ENCODE measurements at regions not wholly inside any gene's neighbourhood (a gene's known extent, or its start where the extent isn't known, plus 50 kb on each side); places are given as distances from the start of the nearest gene placed in this dataset.
A peak's percentile ranks its signal among the peaks of the same experiment; 100 is the strongest.

DNA sequence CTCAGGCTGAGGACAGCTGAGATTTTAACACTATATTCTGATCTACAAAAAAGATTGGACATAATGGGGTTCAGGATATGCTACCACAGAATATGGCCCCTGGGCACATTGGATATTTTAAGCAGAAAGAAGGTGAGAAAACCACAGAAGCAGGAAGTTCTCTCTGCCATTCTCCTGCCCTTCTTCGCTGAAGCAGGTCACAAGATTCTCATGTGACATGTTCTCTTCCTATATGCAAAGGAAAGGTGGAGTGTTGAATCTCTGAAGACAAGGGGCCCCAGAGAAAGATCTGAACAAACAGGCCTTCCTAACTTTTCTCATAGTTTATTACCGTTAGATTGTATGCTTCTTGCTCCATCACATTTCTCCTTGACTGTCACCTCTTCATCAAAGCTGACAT, 285.7 kb downstream of the S1PR1 start (continued):
- TF ChIP-seq, protein P1, sequence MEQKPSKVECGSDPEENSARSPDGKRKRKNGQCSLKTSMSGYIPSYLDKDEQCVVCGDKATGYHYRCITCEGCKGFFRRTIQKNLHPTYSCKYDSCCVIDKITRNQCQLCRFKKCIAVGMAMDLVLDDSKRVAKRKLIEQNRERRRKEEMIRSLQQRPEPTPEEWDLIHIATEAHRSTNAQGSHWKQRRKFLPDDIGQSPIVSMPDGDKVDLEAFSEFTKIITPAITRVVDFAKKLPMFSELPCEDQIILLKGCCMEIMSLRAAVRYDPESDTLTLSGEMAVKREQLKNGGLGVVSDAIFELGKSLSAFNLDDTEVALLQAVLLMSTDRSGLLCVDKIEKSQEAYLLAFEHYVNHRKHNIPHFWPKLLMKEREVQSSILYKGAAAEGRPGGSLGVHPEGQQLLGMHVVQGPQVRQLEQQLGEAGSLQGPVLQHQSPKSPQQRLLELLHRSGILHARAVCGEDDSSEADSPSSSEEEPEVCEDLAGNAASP (CRISPR knock-in tag; IDR thresholded peaks at IDR 0.05; ENCODE audit: borderline replicate concordance), result no peak
- TF ChIP-seq ELF1 (CRISPR knock-in tag; IDR thresholded peaks at IDR 0.05), result no peak

DNA sequence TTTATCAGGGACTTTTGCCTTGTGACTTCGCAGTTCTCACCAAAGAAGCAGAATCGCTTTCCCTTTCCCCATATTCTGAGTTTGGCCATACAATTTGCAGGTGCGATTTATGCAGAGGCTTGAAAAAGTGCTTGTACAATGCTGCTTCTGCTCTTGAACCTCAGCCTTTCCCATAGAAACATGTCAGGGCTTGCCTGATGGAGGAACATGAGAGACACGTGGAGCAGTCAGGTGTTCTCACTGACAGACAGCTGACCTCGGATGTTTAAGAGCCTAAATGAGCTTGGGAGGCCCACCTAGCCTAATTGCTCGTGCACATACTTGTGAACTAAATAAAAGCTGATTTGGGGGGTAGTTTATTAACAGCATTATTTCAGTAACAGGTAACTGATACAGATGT, 290.0 kb downstream of the S1PR1 start:
- H2AFZ ChIP-seq (ENCODE audit: low read length), result peak overlapping the region; percentile 9
- no TSS peak for BruUV-seq (replicated peaks)
- FAIRE-seq, result no peak

More for the DNA sequence above, 290.0 kb downstream of the S1PR1 start:
- H3K9ac ChIP-seq (ENCODE audit: insufficient read depth, low read depth, low read length), result no peak overlapping the region
- ChIA-PET CTCF (ENCODE audit: low intra/inter-chr PET ratio, low total read pairs) (no interaction called here), POLR2A (no interaction called here)
- TF ChIP-seq FIP1L1 (IDR thresholded peaks at IDR 0.05; ENCODE audit: borderline replicate concordance, insufficient read depth, low read depth, low read length), result no peak
- TF ChIP-seq, protein P2, sequence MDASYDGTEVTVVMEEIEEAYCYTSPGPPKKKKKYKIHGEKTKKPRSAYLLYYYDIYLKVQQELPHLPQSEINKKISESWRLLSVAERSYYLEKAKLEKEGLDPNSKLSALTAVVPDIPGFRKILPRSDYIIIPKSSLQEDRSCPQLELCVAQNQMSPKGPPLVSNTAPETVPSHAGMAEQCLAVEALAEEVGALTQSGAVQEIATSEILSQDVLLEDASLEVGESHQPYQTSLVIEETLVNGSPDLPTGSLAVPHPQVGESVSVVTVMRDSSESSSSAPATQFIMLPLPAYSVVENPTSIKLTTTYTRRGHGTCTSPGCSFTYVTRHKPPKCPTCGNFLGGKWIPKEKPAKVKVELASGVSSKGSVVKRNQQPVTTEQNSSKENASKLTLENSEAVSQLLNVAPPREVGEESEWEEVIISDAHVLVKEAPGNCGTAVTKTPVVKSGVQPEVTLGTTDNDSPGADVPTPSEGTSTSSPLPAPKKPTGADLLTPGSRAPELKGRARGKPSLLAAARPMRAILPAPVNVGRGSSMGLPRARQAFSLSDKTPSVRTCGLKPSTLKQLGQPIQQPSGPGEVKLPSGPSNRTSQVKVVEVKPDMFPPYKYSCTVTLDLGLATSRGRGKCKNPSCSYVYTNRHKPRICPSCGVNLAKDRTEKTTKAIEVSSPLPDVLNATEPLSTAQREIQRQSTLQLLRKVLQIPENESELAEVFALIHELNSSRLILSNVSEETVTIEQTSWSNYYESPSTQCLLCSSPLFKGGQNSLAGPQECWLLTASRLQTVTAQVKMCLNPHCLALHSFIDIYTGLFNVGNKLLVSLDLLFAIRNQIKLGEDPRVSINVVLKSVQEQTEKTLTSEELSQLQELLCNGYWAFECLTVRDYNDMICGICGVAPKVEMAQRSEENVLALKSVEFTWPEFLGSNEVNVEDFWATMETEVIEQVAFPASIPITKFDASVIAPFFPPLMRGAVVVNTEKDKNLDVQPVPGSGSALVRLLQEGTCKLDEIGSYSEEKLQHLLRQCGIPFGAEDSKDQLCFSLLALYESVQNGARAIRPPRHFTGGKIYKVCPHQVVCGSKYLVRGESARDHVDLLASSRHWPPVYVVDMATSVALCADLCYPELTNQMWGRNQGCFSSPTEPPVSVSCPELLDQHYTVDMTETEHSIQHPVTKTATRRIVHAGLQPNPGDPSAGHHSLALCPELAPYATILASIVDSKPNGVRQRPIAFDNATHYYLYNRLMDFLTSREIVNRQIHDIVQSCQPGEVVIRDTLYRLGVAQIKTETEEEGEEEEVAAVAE (CRISPR knock-in tag; IDR thresholded peaks at IDR 0.05; ENCODE audit: borderline replicate concordance), result no peak
- no peak for TF ChIP-seq HNRNPH1 (optimal IDR thresholded peaks at IDR 0.05; ENCODE audit: low read depth, low read length)
- TF ChIP-seq TP53 (CRISPR knock-in tag; conservative IDR thresholded peaks at IDR 0.05), result peak; percentile 86
- TF ChIP-seq, protein P3, sequence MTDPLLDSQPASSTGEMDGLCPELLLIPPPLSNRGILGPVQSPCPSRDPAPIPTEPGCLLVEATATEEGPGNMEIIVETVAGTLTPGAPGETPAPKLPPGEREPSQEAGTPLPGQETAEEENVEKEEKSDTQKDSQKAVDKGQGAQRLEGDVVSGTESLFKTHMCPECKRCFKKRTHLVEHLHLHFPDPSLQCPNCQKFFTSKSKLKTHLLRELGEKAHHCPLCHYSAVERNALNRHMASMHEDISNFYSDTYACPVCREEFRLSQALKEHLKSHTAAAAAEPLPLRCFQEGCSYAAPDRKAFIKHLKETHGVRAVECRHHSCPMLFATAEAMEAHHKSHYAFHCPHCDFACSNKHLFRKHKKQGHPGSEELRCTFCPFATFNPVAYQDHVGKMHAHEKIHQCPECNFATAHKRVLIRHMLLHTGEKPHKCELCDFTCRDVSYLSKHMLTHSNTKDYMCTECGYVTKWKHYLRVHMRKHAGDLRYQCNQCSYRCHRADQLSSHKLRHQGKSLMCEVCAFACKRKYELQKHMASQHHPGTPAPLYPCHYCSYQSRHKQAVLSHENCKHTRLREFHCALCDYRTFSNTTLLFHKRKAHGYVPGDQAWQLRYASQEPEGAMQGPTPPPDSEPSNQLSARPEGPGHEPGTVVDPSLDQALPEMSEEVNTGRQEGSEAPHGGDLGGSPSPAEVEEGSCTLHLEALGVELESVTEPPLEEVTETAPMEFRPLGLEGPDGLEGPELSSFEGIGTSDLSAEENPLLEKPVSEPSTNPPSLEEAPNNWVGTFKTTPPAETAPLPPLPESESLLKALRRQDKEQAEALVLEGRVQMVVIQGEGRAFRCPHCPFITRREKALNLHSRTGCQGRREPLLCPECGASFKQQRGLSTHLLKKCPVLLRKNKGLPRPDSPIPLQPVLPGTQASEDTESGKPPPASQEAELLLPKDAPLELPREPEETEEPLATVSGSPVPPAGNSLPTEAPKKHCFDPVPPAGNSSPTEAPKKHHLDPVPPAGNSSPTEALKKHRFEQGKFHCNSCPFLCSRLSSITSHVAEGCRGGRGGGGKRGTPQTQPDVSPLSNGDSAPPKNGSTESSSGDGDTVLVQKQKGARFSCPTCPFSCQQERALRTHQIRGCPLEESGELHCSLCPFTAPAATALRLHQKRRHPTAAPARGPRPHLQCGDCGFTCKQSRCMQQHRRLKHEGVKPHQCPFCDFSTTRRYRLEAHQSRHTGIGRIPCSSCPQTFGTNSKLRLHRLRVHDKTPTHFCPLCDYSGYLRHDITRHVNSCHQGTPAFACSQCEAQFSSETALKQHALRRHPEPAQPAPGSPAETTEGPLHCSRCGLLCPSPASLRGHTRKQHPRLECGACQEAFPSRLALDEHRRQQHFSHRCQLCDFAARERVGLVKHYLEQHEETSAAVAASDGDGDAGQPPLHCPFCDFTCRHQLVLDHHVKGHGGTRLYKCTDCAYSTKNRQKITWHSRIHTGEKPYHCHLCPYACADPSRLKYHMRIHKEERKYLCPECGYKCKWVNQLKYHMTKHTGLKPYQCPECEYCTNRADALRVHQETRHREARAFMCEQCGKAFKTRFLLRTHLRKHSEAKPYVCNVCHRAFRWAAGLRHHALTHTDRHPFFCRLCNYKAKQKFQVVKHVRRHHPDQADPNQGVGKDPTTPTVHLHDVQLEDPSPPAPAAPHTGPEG (CRISPR knock-in tag; IDR thresholded peaks at IDR 0.05), result no peak
- no peak overlapping the region for H3K4me3 ChIP-seq (replicated peaks in 1 of 3; ENCODE audit: insufficient read depth in 1 of 3, low read depth in 2 of 3, low read length in 3 of 3)
- H3K36me3 ChIP-seq (replicated peaks in 1 of 2; ENCODE audit: control insufficient read depth in 1 of 2, insufficient read depth in 2 of 2, low read length in 2 of 2), result no peaks in the 10 kb centered on the region
- no peaks in the 10 kb centered on the region; the same call in 1 of the 2 replicates for H3K9me3 ChIP-seq (ENCODE audit: low read length)
- no peaks in the 10 kb centered on the region for H3K79me2 ChIP-seq (ENCODE audit: insufficient read depth, low read length)
- no peaks in the 10 kb centered on the region for H3K27me3 ChIP-seq (ENCODE audit: control insufficient read depth in 1 of 2, insufficient read depth in 2 of 2, low read length in 2 of 2)
- DNase-seq (ENCODE audit: low spot score) (no peak), ATAC-seq (no peak)
- in situ Hi-C loops (cut with HindIII; ENCODE audit: extremely low pct_ligation_motif_present, low pct_unique_long_range_greater_than_20kb), result no loop called here
- intact Hi-C loops (cut with micrococcal nuclease; ENCODE audit: unreplicated experiment), result no loop called here
- H3K4me1 ChIP-seq (ENCODE audit: insufficient read depth, low read length), result no peaks in the 10 kb centered on the region
- no peak overlapping the region for H3K27ac ChIP-seq (ENCODE audit: extremely low read length, insufficient read depth, low read length)
- WGBS (ENCODE audit: low lambda C conversion rate), result under 1% methylated on average over 6 of the region's 6 CpGs
- no peak overlapping the region for H3K4me2 ChIP-seq (ENCODE audit: low read depth, low read length)
- no peaks in the 10 kb centered on the region for H4K20me1 ChIP-seq (ENCODE audit: insufficient read depth, low read length)

Data from HepG2 (cell line).